HUES48 (cell line): ENCODE measurements at regions not wholly inside any gene's neighbourhood (a gene's known extent, or its start where the extent isn't known, plus 50 kb on each side); places are given as distances from the start of the nearest gene placed in this dataset.

Source experiments
- H3K27ac ChIP-seq: one replicate; pipeline ENCODE4 v1.7.0; 2013; ENCODE audit warnings: low read depth, low read length, inconsistent platforms
- H3K27me3 ChIP-seq: 2 replicates; pipeline ENCODE4 v1.6.1; 2013; ENCODE audit warnings: mild to moderate bottlenecking, low read length; ENCODE audit not compliant: control insufficient read depth, insufficient read depth
- H3K36me3 ChIP-seq: 2 replicates; pipeline ENCODE4 v1.6.1; 2013; ENCODE audit warnings: low read length; ENCODE audit not compliant: control insufficient read depth, insufficient read depth
- H3K4me1 ChIP-seq: 2 replicates; pipeline ENCODE4 v1.6.1; 2013; ENCODE audit warnings: mild to moderate bottlenecking, low read length; ENCODE audit not compliant: control insufficient read depth, insufficient read depth
- H3K4me3 ChIP-seq: 2 replicates; pipeline ENCODE4 v1.5.1; 2013; ENCODE audit warnings: mild to moderate bottlenecking, low read depth, low read length
- H3K9ac ChIP-seq: 2 replicates; pipeline ENCODE4 v1.6.1; 2013; ENCODE audit warnings: mild to moderate bottlenecking, low read depth, low read length, moderate library complexity
- H3K9me3 ChIP-seq: 2 replicates; pipeline ENCODE4 v1.6.1; 2013; ENCODE audit warnings: low read length; ENCODE audit not compliant: control insufficient read depth, insufficient read depth

DNA sequence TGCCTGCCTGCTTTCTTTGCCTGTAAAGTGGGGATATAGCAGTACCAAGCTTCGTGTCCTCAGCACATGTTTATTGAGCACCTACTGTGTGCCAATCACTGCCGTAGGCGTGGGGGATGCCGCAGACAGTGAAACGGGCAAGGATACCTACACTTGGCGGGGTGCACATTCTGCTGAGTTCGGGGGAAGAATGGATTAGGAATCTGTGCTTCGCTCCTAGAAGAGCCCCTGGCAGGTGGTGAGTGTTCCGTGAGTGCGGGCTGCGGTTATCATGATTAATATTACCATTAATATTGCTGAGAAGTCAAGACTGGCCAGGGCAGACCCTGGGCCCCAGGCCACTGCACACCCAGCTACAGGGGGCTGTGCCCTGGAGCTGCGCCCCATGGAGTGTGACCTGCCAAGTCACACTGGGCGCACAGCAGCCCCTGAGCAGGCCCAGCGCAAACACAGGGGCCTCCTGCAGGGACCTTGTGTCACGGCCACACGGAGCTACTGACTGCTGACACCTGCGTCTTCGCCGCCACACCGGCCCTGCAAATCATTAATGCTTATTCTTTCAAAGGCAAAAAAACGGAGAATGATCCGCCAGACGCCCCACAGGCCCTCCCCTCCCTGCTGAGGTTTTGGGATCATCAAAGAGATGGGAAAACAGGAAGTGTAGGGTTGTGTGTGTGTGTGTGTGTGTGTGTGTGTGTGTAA is 213.4 kb upstream of the GSE1 start:
- Histone ChIP-seq H3K9ac (no peak overlapping the region), H3K4me1 (peaks cover 27% of the 10 kb centered on the region), H3K36me3 (no peaks in the 10 kb centered on the region), H3K27ac (no peak overlapping the region), H3K27me3 (no peaks in the 10 kb centered on the region), H3K9me3 (no peaks in the 10 kb centered on the region), H3K4me3 (no peak overlapping the region)

DNA sequence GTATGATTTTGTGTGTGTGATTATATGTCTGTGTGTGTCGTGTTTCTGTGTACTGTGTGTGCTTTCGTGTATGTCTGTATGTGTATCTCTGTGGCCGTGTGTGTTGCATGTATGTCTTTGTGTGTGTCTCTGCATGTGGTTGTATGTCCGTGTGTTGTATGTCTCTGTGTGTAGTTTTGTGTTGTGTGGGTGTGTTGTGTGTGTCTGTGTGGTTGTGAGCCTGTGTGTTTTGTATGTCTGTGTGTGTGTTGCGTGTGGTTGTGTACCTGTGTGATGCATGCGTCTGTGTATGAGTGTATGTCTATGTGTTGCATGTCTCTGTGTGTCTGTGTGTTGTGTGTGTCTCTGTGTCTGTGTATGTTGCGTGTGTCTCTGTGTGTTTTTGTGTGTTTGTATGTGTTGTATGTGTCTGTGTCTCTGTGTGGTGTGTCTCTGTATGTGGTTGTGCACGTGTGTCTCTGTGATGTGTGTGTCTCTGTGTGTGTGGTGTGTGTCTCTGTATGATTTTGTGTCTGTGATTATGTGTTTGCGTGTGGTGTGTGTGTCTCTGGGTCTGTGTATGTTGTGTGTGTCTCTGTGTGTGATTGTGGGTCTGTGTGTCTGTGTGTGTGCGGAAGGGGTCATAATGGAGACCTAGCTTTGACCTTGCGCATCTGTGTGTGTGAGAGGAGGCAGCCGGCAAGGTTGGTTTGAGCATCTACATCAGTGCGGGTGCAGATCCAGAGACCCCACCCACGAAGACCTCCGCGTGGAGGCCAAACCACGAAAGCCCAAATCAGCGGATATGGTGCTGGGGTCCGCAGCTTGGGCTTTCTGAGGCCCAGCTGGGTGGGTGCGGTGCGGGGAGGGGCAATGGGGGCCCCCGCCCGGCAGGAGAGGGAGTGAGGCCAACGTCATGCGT is 212.6 kb upstream of the GSE1 start:
- Histone ChIP-seq H3K4me1 (peaks cover 19% of the 10 kb centered on the region), H3K9me3 (no peaks in the 10 kb centered on the region), H3K27ac (no peak overlapping the region), H3K36me3 (no peaks in the 10 kb centered on the region), H3K9ac (no peak overlapping the region), H3K4me3 (no peak overlapping the region), H3K27me3 (no peaks in the 10 kb centered on the region)

DNA sequence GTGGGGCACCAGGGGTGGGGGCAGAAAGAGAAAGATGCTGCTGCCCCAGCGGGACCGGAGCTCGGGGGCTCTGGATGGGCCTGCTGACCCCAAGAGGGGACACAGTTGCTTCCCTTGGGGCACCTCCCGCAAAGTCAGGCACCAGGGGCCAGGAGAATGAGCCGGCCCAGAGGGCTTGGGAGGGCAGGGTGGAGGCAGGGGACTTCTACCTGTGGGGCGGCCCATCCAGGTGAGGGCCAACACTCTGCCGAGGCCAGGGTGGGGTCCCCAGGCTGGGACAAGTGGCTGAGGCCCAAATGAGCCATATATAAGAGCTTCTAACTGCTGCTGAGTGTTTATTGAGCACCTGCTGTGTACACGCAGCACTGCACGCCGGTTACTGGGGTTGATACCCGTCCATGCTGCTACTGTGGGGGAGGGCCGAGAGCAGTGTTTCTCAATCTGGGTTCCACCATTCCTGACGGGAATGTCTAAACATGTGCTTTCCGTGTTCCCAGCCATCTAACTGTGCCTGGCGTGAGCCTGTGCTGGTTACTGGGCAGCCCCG is 211.7 kb upstream of the GSE1 start:
- Histone ChIP-seq H3K9ac (no peak overlapping the region), H3K27ac (no peak overlapping the region), H3K4me1 (peaks cover 11% of the 10 kb centered on the region), H3K36me3 (no peaks in the 10 kb centered on the region), H3K27me3 (no peaks in the 10 kb centered on the region), H3K9me3 (no peaks in the 10 kb centered on the region), H3K4me3 (no peak overlapping the region)

DNA sequence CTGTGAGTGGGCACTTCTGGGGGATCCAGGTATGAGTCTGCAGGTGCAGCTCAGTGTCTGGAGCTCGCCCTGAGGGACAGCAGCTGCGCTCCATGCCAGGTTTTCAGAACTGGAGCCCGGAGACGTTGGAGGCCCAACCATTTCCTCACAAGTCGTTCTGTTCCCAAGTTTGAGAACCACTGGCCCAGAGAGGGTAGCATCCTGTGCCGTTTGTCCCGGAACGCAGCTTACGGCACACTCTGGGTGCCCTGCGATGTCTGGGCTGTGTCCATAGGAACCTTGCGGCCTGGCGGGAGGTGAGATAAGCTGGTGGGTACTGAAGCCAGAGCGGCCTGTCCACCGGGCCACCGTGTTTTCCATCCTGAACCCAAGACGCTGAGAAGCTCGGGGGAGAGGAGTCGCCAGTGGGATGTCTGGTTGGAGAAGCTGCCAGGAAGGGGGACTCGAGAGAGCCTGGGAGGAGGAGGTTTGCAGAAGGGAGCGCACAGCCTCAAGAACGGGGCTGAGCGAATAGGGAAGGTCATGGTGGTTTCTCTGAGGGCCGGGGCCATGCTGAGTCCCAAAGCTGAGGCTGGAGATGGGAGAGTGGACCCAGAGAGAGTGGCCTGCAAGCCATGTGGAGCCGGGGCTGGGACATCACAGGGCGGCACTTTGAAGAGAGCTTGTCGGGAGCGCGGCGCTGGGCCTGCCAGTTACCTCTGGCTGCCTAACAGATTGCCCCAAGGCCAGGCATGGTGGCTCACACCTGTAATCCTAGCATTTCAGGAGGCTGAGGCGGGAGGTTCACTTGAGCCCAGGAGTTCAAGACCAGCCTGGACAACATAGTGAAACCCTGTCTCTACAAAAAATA is 211.0 kb upstream of the GSE1 start:
- no peak overlapping the region for H3K27ac ChIP-seq
- H3K4me1 ChIP-seq = peaks cover 9% of the 10 kb centered on the region; the same call in 1 of the 2 replicates
- no peaks in the 10 kb centered on the region for H3K9me3 ChIP-seq
- H3K36me3 ChIP-seq = no peaks in the 10 kb centered on the region
- no peak overlapping the region for H3K9ac ChIP-seq
- H3K27me3 ChIP-seq = no peaks in the 10 kb centered on the region
- no peak overlapping the region for H3K4me3 ChIP-seq

DNA sequence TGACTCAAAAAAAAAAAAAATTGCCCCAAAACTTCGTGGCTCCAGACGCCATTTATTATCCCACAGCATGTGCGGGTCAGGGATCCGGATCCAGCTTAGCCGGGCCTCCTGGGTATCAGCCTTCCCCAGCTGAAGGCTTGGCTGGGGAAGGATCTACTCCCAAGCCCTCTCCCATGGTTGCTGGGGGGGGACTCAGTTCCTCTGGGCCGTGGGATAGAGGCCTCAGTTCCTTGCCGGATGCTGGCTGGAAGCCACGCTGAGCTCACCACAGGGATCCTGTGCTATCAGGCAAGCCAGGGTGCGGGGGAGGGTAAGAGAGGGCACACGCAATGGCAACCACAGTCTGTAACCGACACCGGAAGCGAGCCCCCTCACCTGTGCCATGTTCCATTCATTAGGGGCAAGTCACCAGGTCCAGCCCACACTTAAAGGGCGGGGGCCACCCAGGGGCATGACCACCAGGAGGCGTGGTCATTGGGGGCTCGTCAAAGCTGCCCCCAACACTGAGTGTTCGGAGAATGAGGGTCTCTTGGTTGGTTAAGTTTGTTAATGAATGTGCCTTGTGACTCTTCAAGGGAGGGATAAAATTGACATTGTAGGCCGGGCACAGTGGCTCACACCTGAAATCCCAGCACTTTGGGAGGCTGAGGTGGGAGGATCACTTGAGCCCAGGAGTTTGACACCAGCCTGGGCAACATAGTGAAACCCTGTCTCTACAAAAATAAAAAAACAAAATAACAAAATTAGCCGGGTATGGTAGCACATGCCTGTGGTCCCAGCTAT is 210.0 kb upstream of the GSE1 start:
- H3K27ac ChIP-seq = no peak overlapping the region
- no peaks in the 10 kb centered on the region for H3K9me3 ChIP-seq
- H3K4me1 ChIP-seq = peaks cover 9% of the 10 kb centered on the region; the same call in 1 of the 2 replicates
- no peaks in the 10 kb centered on the region for H3K36me3 ChIP-seq
- H3K4me3 ChIP-seq = no peak overlapping the region
- no peaks in the 10 kb centered on the region for H3K27me3 ChIP-seq
- H3K9ac ChIP-seq = no peak overlapping the region

DNA sequence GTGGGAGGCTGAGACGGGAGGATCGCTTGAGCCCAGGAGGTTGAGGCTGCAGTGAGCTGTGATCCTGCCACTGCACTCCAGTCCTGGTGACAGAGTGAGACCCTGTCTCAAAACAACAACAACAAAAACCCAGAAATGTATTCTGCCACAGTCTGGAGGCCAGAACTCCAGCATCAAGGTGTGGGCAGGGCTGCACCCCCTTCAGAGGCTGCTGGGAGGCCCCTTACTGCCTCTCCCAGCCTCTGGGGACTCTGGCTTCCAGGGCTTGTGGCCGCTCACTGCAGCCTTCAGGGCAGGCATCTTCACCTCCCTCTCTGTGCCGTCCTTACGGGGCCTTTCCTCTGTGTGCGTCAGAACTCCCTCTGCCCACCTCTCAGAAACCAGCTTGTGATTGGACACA is 209.4 kb upstream of the GSE1 start:
- no peak overlapping the region for H3K27ac ChIP-seq
- no peaks in the 10 kb centered on the region for H3K27me3 ChIP-seq
- H3K9ac ChIP-seq = no peak overlapping the region
- no peaks in the 10 kb centered on the region for H3K36me3 ChIP-seq
- H3K9me3 ChIP-seq = no peaks in the 10 kb centered on the region
- no peak overlapping the region for H3K4me3 ChIP-seq
- H3K4me1 ChIP-seq = peaks cover 9% of the 10 kb centered on the region; the same call in 1 of the 2 replicates

DNA sequence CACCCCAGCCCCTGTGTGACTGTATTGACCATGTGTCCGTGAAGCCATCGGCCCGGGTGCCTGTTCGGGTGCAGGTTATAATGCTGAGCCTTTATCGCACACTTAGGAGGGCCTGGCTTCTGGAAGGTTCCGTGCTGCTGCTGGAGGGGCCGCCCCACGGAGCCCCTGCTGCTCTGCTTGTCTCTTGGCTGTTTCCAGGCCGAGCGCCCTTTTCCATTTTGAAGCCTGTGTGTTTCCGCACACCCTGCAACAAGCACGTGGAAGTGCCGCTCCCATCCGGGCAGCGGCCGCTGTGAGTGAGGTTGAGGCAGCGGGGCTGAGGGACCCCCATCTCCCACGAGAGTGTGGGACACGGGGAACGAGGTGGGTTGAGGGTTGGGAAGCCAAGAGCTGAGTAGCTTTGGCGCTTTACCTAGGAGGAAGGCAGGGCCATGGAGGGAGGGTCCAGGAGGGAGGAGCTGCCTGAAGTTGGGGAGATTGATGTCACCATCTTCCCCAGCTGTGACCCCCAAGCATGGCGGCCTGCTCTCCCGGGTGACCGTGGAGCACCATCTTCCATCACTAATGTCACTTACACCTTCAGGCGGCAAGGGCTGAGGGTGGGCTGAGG is 200.1 kb upstream of the GSE1 start:
- Histone ChIP-seq H3K27ac (no peak overlapping the region), H3K4me1 (no peaks in the 10 kb centered on the region)

DNA sequence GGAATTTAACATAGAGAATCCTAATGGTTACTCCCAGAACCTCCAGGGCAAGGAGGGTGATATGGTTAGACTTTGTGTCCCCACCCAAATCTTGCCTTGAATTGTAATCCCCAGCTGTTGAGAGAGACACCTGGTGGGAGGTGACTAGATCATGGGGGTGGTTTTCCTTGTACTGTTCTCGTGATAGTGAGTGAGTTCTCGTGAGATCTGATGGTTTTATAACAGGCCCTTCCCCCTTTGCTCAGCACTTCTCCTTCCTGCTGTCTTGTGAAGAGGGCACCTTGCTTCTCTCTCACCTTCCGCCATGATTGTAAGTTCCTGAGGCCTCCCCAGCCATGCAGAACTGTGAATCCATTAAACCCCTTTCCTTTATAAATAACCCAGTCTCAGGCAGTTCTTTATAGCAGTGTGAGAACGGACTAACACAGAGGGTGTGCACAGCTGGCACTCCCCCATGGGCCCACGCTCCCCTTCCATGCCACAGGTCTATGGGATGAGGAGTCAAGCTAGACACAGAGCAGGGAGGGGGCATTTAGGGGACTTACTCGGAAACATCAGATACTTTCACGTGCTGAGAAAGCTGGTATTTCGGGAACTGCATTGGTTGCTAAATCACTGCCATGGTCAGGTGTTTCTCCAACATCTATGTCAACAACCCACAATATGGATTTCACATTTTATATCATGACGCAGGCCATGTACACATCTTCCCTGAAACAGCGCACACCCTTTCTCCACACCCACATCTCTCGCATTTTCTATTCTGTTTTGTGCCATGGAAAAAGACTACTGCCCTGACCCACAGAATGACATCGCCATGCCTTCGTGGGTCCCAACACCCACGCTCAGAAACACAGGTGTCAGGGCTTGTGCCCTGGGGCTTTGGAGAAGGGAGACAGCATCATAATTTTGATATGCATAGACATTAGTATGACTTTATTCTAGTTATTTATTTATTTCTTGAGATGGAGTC is 199.1 kb upstream of the GSE1 start:
- H3K4me3 ChIP-seq = no peak overlapping the region
- no peak overlapping the region for H3K9ac ChIP-seq
- H3K27ac ChIP-seq = no peak overlapping the region
- no peaks in the 10 kb centered on the region for H3K9me3 ChIP-seq
- no peaks in the 10 kb centered on the region for H3K4me1 ChIP-seq
- no peaks in the 10 kb centered on the region for H3K36me3 ChIP-seq
- H3K27me3 ChIP-seq = no peaks in the 10 kb centered on the region

More for the DNA sequence above, 200.1 kb upstream of the GSE1 start:
- Histone ChIP-seq H3K9me3 (no peaks in the 10 kb centered on the region), H3K4me3 (no peak overlapping the region), H3K27me3 (no peaks in the 10 kb centered on the region), H3K36me3 (no peaks in the 10 kb centered on the region), H3K9ac (no peak overlapping the region)
